HL-60 (cell line): ENCODE measurements at regions not wholly inside any gene's neighbourhood (a gene's known extent, or its start where the extent isn't known, plus 50 kb on each side); places are given as distances from the start of the nearest gene placed in this dataset.

Source experiments
- REST ChIP-seq: IDR thresholded peaks from 2 replicates; pipeline ENCODE4 v1.6.1; 2012; ENCODE audit warnings: low read depth; ENCODE audit not compliant: insufficient replicate concordance
- TF ChIP-seq, protein P1 (sequence below): IDR thresholded peaks from one replicate; pipeline ENCODE4 v1.5.1; 2011; ENCODE audit warnings: low read length, control low read depth, inconsistent platforms; ENCODE audit not compliant: insufficient read depth

GRCh38 chr4:100129774-100130173 is 60.5 kb downstream of the DDIT4L start:
- TF ChIP-seq, protein P1, sequence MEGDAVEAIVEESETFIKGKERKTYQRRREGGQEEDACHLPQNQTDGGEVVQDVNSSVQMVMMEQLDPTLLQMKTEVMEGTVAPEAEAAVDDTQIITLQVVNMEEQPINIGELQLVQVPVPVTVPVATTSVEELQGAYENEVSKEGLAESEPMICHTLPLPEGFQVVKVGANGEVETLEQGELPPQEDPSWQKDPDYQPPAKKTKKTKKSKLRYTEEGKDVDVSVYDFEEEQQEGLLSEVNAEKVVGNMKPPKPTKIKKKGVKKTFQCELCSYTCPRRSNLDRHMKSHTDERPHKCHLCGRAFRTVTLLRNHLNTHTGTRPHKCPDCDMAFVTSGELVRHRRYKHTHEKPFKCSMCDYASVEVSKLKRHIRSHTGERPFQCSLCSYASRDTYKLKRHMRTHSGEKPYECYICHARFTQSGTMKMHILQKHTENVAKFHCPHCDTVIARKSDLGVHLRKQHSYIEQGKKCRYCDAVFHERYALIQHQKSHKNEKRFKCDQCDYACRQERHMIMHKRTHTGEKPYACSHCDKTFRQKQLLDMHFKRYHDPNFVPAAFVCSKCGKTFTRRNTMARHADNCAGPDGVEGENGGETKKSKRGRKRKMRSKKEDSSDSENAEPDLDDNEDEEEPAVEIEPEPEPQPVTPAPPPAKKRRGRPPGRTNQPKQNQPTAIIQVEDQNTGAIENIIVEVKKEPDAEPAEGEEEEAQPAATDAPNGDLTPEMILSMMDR, result no peak
- no peak for TF ChIP-seq REST
